Globus pallidus (tissue), 1 donor: ENCODE measurements at regions not wholly inside any gene's neighbourhood (a gene's known extent, or its start where the extent isn't known, plus 50 kb on each side); places are given as distances from the start of the nearest gene placed in this dataset.
"Not testable (repeated sequence)": the region's sequence is repeated elsewhere in the genome, so short reads cannot be mapped to it uniquely, and the experiment has no call there.

Experiments
- DNase-seq: peaks from one replicate; pipeline ENCODE4 v3.0.0-alpha.2; 2015; ENCODE audit warnings: low spot score

DNA sequence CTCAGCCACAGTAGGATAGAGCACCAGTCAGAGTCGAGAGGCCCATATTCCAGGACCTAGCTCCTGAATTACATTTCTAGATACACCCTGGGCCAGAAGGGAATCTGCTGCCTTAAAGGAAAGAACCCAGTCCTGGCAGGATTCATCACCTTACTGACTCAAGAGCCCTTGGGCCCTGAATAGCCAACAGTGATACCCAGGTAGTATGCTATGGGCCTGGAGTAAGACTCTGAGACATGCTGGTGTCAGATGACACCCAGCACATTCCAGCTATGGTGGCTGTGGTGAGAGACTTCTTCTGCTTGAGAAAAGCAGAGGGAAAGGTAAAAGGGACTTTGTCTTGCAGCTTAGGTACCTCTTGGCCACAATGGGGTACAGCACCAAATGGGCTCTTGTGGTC lies 192.5 kb downstream of the MSX2 start:
- not testable (repeated sequence) for DNase-seq

DNA sequence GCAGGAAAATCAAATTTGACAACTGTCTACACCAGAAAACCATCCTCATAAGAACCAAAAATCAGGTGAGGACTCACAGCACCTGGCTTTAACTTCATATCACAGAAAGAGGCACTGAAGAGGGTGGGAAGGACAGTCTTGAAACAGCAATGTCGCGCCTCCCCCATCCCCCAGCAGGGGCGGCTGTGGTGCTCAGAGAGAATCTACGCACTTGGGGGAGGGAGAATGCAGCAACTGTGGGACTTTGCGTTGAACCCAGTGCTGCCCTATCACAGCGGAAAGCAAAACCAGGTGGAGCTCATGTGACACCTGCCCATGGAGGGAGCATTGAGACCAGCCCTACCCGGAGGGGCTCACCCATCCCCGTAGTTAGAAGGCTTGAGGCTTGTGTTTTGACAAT lies 191.8 kb downstream of the MSX2 start:
- no peak for DNase-seq

DNA sequence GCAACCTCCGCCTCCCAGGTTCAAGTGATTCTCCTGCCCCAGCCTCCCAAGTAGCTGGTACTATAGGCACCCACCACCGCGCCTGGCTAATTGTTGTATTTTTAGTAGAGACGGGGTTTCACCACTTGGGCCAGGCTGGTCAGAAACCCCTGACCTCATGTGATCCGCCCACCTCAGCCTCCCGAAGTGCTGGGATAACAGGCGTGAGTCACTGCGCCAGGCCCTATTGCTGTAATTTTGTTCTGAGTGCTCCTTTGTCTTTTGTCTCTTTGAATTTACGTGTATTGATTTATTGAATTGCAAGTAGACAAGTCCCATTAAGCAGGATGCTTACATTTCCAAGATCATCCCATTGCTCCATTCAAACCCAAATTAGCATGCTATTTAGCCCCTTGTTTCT lies 186.7 kb downstream of the MSX2 start:
- DNase-seq = no peak

DNA sequence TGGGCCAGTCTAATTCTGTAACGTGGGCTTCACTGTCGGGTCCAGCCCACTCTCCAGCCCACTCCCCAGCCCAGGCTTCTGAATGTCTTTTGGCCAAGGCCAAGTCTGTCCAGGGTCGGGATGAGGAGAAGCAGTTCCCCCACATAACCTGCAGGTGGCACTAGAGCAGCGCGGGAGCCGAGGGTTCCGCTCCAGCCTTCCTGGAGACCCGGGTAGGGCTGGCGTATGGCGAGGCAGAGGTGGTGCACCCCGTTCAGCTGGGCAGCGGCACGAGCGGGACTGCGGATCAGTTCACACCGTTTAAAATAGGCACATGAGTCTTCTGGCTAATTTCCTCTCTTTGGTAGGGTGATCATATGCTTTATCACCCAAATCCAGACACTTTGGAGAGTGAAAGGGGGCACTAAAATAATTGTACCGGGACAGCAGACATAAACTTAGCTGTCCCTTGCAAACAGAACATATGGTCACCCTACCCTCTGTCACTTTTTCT lies 185.9 kb downstream of the MSX2 start:
- peak; percentile 60 for DNase-seq

DNA sequence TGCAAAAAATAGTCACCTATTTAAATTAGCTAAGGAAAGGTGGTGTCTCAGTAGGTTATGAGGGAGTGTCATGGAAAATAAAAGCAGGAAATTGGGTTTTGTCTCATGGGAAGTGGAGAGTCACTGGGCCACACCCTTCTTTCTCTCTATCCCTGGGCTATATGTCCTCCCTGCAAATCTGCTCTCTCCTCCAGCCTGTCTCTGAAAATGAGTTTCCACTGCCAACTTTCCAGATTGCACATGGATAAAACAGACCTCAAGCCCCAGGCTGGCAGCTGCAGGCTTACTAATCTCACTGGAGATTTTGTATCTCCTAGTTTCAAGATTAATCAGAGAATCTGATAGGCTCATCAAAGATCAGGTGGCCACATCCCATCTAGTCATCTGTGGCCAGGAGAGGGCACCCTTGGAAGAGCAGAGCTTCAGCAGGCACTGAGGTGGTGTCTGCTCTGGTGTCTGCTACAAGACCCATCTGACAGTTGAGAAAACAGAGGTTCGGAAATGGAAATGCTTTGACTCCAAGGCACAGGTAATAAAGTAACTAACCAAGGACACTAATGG lies 178.9 kb downstream of the MSX2 start:
- no peak for DNase-seq

DNA sequence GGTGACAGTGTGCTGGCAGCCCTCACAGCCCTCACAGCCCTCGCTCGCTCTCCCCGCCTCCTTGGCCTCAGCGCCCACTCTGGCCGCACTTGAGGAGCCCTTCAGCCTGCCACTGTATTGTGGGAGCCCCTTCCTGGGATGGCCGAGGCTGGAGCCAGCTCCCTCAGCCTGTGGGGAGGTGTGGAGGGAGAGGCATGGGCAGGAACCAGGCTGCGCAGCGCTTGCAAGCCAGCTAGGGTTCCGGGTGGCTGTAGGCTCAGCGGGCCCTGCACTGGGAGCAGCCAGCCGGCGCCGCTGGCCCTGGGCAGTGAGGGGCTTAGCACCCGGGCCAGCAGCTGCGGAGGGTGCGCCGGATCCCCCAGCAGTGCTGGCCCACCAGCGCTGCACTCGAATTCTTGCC lies 177.0 kb downstream of the MSX2 start:
- DNase-seq = no peak

DNA sequence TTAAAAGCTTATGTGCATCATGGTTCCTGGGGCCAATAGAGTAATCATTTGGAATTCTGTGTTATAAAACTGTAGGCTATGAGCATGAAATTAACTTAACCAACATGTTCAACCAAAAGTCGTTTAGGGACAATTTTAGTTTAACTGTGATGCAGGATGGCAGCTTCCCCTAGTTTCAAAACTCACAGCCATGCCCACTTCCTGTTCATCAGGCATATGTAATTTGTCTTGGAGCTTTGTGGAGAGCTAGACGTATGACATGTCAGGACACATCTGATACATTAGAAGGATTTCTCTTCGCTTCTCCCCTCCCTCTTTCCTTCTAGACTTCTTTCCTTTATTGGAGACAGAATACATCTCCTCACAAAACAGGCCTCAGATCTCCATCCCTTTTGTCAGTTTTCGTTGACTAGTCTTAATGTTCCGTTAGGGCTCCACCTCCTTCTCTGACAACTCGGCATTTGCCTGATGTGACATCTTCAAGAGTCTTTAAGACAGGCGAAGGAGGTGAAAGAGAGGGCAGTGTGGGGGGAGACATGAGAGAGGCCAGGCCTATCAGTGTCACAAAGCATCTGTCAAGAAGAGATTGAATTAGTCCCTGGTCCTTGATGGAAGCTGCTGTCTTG lies 176.0 kb downstream of the MSX2 start:
- DNase-seq = no peak

DNA sequence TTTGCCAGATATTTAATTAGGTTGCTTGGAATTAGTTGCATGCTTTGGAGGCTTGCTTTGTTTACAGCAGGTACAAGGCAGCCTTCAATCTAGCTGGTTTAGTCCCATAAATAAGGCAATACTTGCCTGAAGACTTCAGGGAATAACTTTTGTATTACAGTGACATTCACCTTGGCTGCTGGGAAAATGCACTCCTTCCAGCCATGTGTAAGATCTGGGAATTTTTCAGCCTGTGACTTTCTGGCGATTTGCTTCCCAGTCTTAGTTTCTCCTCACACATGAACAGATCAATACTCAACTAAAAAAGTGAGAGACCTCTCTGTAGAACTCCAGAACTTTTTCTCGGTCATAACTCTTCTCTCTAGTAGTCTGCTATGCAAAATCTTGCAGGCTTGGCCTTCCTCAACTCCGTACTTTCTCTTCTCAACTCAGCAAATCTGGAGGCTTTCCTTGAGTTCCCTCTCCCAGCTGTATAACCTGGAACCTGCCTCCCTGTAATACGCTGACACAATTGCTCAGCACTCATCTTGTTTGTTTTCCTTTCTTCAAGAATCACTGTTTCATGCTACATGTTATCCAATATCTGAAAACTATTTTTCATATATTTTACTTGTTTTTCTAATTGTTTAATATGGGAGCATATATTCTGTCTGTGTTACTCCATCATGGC lies 173.0 kb downstream of the MSX2 start:
- no peak for DNase-seq

DNA sequence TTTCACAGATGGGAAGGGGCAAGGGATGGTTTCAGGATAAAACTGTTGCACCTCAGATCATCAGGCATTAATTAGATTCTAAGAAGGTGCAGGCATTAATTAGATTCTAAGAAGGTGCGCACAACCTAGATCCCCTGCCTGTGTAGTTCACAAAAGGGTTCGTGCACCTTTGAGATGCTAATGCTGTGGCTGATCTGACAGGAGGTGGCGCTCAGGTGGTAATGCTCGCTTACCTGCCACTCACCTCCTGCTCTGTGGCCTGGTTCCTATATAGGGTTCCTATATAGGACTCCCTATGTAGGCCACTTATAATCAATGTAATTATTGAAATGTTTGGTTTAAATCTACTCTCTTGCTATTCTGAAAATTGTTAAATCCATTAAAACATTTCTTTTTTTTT lies 171.0 kb downstream of the MSX2 start:
- no peak for DNase-seq

DNA sequence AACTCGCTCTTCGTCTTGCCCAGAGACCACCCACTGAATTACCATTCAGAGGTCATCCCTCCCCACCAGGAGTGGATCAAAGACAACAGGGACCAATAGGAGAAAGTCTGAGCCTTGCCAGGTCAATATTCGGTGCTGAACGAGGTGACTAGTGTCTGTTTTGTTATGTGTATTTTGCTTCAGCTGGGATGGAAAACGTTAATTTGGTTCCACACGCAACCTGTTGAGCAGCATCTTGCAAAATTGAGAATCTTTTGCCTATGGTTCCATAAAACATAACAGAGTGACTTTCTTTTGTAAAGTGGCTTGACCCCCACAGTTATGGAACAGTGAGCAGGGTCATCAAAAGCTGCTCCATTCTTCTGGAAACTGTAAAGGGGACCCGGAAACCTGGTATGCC lies 168.4 kb downstream of the MSX2 start:
- DNase-seq = no peak

DNA sequence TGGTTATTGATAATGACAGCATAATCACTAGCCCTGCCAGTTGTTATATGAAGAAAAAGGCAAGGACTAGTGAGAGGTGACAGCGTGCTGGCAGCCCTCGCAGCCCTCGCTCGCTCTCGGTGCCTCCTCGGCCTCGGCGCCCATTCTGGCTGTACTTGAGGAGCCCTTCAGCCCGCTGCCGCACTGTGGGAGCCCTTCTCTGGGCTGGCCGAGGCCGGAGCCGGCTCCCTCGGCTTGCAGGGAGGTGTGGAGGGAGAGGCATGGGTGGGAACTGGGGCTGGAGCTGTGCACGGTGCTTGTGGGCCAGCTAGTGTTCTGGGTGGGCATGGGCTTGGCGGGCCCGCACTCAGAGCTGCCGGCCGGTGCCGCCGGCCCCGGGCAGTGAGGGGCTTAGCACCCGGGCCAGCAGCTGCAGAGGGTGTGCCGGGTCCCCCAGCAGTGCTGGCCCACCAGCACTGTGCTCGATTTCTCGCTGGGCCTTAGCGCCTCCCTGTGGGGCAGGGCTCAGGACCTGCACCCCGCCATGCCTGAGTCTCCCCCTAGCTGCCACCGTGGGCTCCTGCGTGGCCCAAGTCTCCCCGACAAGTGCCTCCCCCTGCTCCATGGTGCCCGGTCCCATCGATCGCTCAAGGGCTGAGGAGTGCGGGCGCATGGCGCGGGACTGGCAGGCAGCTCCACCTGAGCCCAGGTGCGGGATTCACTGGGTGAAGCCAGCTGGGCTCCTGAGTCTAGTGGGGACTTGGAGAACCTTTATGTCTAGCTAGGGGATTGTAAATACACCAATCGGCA lies 156.2 kb downstream of the MSX2 start:
- DNase-seq = not testable (repeated sequence)

DNA sequence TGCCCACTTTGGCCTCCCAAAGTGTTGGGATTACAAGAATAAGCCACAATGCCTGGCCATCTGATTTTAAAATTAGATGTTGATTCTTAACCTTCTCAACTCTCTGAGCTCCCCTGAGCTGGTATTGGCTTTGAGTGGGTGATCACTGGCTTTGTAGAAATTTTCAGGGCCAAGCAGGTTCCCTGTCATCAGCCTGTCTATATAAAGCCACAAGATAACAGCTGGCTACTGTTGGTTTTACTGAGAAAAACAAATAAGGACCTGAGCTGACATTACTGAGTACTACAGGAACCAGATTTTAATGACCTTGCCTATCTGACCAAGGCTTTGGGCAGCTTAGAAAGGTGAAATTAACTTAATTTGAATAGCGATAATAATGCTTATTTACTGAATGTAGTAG lies 153.6 kb downstream of the MSX2 start:
- DNase-seq = no peak

DNA sequence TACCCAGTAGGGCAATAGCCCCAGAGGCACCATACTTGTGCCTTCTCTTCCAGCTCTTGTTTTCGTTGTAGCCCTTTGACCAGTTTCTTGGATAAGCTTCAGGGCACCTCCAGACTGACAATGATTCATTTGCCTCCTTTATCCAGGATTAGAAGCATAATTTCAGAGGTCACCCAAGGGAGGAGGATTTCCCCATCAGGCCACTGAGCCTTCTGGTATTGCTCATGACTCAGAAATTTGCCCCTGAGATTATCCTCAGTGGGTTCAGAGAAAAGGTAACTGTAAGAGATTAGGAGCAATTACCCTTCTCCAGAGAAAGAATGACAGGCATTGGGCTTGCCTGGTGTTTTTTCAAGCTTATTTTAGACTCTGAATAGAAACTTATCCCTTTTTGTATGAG lies 147.9 kb downstream of the MSX2 start:
- DNase-seq = no peak

DNA sequence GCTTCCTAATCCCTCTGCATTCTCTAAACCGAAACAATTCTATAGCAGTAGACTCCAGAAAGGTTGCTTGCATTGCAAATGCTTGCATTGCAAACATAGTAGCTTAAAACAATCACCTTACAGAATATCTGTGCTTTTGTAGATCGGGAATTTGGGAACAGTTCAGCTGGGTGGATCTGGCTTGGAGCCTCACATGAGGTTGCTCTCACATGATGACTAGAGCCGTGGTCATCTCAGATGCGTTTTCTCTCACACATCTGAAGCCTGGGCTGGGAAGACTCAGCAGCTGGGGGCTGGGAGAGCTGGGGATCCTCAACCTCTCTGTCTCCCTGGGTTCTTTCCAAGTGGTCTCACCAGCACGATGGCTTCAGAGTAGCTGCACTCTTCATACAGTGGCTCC lies 127.8 kb downstream of the MSX2 start:
- DNase-seq = no peak

DNA sequence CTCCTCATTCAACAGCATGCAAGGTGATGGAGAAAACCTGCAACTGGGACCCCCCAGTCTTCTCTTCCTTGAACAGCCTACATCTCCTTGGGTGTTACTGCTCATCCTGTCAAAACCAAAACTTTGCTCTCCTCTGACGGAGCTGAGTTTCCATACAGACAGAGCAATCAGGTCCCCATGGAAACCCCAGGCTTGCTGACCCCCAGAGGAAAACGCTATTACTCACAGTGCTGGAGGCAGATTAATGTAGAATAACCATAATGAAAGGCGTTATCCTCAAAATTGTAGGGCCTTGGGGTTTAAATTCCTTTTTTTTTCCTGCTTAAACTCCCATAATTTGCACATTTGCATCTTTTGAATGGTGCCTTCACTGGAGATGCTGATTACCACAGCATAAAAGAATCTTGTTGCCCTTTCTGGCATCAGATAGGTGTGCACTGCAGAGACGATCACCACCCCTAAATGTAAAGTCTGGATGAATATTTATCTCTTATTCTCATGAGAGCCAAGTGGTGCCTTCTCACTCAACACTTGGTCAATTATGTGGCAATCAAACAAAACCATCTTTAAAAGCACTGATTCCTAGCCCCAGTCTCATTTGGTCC lies 126.3 kb downstream of the MSX2 start:
- no peak for DNase-seq

DNA sequence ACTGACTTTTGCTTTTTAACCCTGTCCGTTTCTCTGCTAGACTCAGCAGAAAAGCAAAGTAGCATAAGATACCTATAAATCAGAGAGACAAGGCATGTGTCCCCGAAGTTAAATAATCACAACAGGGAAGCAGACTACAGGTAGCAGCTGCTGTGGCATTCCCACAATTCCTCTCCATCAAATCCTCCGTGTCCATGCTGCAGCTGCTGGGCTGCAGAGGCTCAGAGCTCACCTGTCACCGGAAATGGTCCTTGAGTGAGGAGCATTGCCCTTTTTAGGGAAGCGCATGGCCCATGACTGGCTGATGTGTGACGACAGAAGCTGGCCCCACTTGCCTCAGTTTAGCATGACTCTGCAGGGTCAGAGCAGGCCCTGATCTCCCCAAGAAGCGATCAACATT lies 125.0 kb downstream of the MSX2 start:
- DNase-seq = no peak

DNA sequence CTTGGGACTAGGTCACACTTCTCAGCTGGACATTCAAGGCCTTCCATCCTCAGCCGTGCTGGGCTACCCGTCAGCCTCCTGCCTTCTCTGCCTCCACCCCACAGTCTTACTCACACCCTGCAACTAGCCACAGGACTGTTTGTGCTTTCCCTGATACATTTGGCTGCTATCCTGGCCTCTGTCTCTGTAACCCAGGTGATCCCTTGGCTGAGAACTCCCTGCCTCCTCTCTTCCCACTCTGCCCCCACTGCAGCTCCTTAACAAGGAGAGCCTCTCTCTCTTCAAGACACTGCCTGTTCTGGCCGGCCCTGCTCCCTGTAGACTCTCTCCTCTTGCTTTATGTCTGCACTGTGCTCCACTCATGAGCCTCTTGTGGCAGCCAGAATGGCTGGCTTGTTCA lies 120.6 kb downstream of the MSX2 start:
- DNase-seq = no peak

DNA sequence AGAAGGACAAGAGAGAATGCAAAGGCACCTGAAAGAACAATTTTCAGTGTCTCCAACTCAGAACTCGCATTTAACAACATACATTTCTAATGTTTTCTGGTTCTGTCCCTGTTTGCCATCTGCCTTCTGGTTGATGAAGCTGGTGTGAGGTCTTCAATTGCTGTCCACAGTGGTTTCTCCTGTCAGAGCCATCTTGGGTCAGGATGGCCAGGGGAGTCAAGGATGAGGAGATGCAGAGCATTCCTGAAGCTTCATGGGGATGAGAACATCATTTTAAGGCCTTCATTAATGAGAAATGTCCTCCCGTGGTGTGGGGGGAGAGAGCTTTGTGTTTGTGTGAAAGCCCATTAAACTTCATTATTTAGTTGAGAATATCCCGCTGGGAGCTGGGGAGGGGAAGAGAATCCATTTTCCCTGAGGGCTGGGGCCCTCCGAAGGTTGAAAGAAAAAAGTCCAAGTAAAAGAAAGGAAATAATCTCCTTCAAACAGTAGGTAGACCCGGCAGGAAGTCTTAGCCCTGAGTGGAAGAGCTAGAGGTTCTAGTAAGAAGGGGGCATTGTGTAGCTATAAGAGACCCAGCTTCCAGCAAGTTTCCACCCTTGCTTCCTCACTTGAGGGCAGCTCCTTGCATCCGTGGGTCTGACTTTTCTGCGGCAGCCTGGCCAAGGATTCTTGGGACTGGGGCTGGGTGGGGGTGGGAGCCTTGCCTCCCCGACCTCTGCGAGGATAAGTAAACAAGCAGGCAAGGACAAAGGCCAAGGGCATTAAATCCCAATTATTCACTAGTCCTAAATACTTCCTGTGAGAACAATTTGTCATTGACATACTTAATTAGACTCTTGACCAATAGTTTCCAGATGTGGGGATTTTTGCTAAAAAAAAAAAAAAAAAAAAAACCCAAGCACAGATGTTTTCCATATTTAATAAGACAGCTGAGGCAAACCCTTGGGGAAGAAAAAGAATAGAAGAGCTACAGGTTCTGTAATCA lies 119.2 kb downstream of the MSX2 start:
- no peak for DNase-seq

DNA sequence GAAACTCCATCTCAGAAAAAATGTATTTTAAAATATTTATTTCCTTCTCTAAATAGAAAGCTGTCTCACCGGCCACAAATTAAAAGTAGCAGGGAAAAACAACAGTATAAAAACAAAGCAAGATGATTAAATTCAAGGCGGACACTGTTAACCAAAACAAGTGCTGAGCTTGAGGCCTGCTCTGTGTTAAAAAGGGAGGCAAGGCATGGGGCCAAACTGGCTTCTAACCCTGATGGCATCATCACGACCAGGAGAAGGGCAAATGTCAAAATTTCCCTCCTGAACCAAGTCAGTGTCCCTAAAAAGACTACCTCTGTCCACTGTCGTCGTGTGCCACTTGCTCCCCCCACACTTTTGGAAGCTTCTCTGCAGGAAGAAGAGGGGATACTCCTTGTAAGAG lies 116.1 kb downstream of the MSX2 start:
- DNase-seq = no peak

DNA sequence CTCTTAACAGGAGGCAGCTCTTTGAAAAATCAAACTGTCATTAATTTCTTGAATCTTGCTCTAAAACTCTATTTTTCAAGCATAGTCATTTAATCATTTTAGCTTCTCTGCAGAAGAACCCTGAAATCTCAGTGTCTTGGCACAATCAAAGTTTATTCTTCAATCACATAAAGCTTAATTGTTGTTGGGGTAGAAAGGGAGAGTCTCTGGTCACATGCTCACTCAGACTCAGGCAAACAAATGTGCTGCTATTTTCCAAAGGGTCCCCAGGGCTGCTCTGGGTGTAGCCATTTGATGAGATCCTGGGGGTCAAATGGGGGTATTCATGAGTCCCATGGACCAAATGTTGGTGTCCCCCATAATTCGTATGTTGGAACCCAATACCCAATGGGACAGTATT lies 114.8 kb downstream of the MSX2 start:
- DNase-seq = peak; percentile 89
